ENCODE measurements at regions not wholly inside any gene's neighbourhood (a gene's known extent, or its start where the extent isn't known, plus 50 kb on each side); places are given as distances from the start of the nearest gene placed in this dataset.

- TF ChIP-seq CTCF (IDR thresholded peaks at IDR 0.05) (no peak), EZH2 (IDR thresholded peaks at IDR 0.05; ENCODE audit: borderline replicate concordance, insufficient read depth, low read depth, low read length, poor library complexity, severe bottlenecking) (no peak)
Measured at GRCh38 chr12:87784350-87784749, 244.9 kb downstream of the C12orf50 start.

All from B cell (primary cell).